ENCODE measurements at regions not wholly inside any gene's neighbourhood (a gene's known extent, or its start where the extent isn't known, plus 50 kb on each side); places are given as distances from the start of the nearest gene placed in this dataset.
"Not testable (repeated sequence)": the region's sequence is repeated elsewhere in the genome, so short reads cannot be mapped to it uniquely, and the experiment has no call there.

GRCh38 chr9:42397336-42397735 lies 213.9 kb downstream of the SPATA31A6 start:
- TF ChIP-seq EZH2phosphoT487 (IDR thresholded peaks at IDR 0.05; ENCODE audit: borderline replicate concordance); CTCF (conservative IDR thresholded peaks at IDR 0.05; ENCODE audit: low read length): not testable (repeated sequence)

Data from Loucy (cell line).